ENCODE measurements at regions not wholly inside any gene's neighbourhood (a gene's known extent, or its start where the extent isn't known, plus 50 kb on each side); places are given as distances from the start of the nearest gene placed in this dataset.

GRCh38 chr4:100707786-100708185 lies 190.0 kb upstream of the EMCN start:
- no peak for TF ChIP-seq CTCF (IDR thresholded peaks at IDR 0.05; ENCODE audit: borderline replicate concordance, control extremely low read depth, extremely low read depth, insufficient read depth, missing control alignments)
- in situ Hi-C loops (cut with MboI; ENCODE audit: low sequenced_read_pairs, unreplicated experiment): no loop called here

DNA sequence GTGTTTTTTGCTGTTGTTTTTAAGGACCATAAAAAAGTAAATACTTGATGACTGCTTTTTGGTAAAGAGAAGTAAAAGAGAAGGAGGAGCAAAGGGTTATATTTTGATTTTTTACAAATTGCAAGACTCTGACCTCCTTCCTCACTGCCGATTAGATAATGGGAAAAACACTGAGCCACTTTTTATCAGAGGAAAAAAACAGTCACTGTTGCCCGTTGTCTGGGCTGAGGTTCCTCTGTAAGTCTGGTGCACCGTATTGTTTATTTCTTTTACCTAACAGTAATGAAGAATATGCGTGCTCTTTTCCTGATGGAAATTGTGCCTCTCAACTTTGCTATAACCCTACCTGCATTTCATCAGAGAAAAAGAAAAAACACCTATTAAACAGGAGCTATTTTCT lies 178.7 kb upstream of the EMCN start:
- in situ Hi-C loops (cut with MboI; ENCODE audit: low sequenced_read_pairs, unreplicated experiment): no loop called here
- no peak for DNase-seq (ENCODE audit: low spot score)
- TF ChIP-seq CTCF (IDR thresholded peaks at IDR 0.05; ENCODE audit: borderline replicate concordance, control extremely low read depth, extremely low read depth, insufficient read depth, missing control alignments): no peak

More at GRCh38 chr4:100707786-100708185, 190.0 kb upstream of the EMCN start:
- DNase-seq (ENCODE audit: low spot score): no peak

GRCh38 chr4:100695871-100696270 lies 178.0 kb upstream of the EMCN start:
- no peak for TF ChIP-seq CTCF (IDR thresholded peaks at IDR 0.05; ENCODE audit: borderline replicate concordance, control extremely low read depth, extremely low read depth, insufficient read depth, missing control alignments)
- DNase-seq (ENCODE audit: low spot score): no peak
- in situ Hi-C loops (cut with MboI; ENCODE audit: low sequenced_read_pairs, unreplicated experiment): no loop called here

DNA sequence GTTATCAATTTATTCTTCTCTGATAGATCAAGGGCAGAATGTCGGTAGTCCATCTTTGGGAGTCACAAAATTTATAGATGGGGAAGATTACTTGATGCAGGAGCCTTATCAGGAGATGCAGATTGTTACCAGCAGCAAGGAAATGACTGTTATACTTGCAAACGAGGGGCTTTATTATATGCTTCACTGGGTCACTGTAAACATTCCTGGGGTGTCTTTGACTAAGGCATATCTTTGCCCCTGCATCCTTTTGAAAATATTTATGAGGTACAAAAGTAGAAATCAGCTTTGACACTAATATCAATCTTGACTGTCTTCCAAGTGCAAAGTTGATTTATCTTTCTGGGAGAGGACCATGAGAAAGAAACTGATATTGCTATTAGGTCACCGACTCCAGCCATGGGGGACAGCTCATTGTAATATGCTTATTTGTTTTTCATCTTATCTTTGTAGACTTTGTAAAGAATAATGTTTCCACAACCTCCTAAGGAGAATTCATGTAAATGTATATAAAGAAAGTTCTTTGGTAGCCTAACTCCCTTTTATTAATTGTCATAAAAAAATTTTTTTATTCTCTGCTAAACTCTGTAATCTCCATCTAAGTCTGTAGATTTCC lies 177.3 kb upstream of the EMCN start:
- DNase-seq (ENCODE audit: low spot score): no peak
- in situ Hi-C loops (cut with MboI; ENCODE audit: low sequenced_read_pairs, unreplicated experiment): no loop called here

GRCh38 chr4:100694467-100694866 lies 176.6 kb upstream of the EMCN start:
- no peak for DNase-seq (ENCODE audit: low spot score)
- in situ Hi-C loops (cut with MboI; ENCODE audit: low sequenced_read_pairs, unreplicated experiment): no loop called here
- TF ChIP-seq CTCF (IDR thresholded peaks at IDR 0.05; ENCODE audit: borderline replicate concordance, control extremely low read depth, extremely low read depth, insufficient read depth, missing control alignments): no peak

More for the DNA sequence above, 177.3 kb upstream of the EMCN start:
- TF ChIP-seq CTCF (IDR thresholded peaks at IDR 0.05; ENCODE audit: borderline replicate concordance, control extremely low read depth, extremely low read depth, insufficient read depth, missing control alignments): no peak

DNA sequence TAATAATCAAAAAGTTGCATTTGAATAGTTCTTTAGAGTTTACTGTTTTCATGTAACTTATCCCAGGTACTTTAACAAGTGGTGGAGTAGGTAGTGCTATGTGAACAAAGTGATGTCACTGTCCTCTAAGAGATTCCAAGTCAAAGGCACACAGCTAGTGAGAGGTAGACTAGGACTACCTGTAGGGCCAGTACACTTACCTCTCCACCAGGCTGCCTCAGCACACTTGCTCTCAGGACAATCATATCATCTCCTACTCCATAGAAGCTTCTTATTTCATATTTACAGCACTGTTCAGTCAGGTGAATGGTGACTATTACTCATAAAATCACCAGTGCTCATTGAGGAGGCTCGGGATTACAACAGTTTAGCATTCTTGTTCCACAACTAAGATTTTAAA lies 173.0 kb upstream of the EMCN start:
- in situ Hi-C loops (cut with MboI; ENCODE audit: low sequenced_read_pairs, unreplicated experiment): no loop called here
- TF ChIP-seq CTCF (IDR thresholded peaks at IDR 0.05; ENCODE audit: borderline replicate concordance, control extremely low read depth, extremely low read depth, insufficient read depth, missing control alignments): no peak

More for the DNA sequence above, 173.0 kb upstream of the EMCN start:
- DNase-seq (ENCODE audit: low spot score): no peak

All from GM13976 (cell line).